ENCODE measurements at regions not wholly inside any gene's neighbourhood (a gene's known extent, or its start where the extent isn't known, plus 50 kb on each side); places are given as distances from the start of the nearest gene placed in this dataset.

DNA sequence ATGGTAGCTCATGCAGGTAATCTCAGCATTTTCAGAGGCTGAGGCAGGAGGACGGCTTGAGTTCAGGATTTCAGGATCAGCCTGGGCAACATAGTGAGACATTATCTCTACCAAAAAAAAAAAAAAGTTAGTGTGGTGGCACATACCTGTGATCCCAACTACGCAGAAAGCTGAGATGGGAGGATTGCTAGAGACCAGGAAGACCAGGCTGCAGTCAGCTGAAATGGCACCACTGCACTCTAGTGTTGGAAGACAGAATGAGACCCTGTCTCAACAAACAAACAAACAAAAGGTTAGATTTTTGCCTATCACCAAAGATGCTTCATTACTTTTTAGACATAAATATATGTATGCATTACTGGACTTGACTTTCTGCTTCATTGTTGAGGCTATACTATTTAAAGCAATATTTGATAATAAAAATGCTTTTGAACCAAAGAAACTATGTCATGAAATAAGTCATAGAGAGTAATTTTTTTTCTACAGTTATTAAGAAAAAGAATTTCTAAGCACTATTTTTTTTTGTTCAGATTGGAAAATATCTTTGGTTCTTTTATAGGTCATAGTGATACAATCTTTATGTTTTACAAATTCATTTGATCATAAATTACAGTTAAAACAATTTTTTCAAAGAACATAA is 1180.1 kb upstream of the ATXN8OS start:
- Histone ChIP-seq H4K91ac (replicated peaks; ENCODE audit: insufficient read length, low read length) (no peak overlapping the region), H3K9me3 (ENCODE audit: insufficient read depth in 2 of 2, low read depth in 1 of 2, low read length in 1 of 2) (peaks cover 0 to 2% of the 10 kb centered on the region in 2 experiments; a peak in 3 of 4 replicates), H3K23ac (ENCODE audit: insufficient read length) (no peak overlapping the region), H2BK5ac (ENCODE audit: low read depth, low read length) (no peak overlapping the region), H3K4me1 (replicated peaks in 1 of 4; ENCODE audit: control insufficient read depth in 3 of 4, insufficient read depth in 4 of 4, low read length in 3 of 4) (no peaks in the 10 kb centered on the region), H3K27ac (ENCODE audit: low read depth, low read length) (no peak overlapping the region), H3K14ac (ENCODE audit: insufficient read length) (no peak overlapping the region), H3K79me1 (ENCODE audit: low read depth, low read length) (no peaks in the 10 kb centered on the region), H4K8ac (ENCODE audit: extremely low read depth, insufficient read depth, low read length) (no peak overlapping the region), H2AFZ (ENCODE audit: low read length) (no peak overlapping the region), H4K5ac (ENCODE audit: insufficient read length, low read depth, low read length) (no peak overlapping the region), H3K36me3 (ENCODE audit: control insufficient read depth in 2 of 4, insufficient read depth in 4 of 4, low read length in 3 of 4) (peaks cover 0 to 2% (median 0%) of the 10 kb centered on the region in 4 experiments; a peak in 1 of 8 replicates), H3K79me2 (ENCODE audit: control insufficient read depth in 1 of 2, insufficient read depth in 2 of 2, low read length in 2 of 2) (no peaks in the 10 kb centered on the region), H3K4me3 (ENCODE audit: extremely low read depth in 1 of 4, insufficient read depth in 2 of 4, low read depth in 3 of 4, low read length in 4 of 4) (no peak overlapping the region), H3K4ac (replicated peaks; ENCODE audit: insufficient read length, low read depth, low read length) (no peak overlapping the region), H3K23me2 (ENCODE audit: low read depth, low read length) (no peaks in the 10 kb centered on the region; the same call in 1 of the 2 replicates), H3K18ac (ENCODE audit: extremely low read depth, low read length) (no peak overlapping the region), H4K20me1 (replicated peaks in 1 of 2; ENCODE audit: control insufficient read depth in 1 of 2, insufficient read depth in 2 of 2, low read length in 2 of 2) (no peaks in the 10 kb centered on the region), H3K27me3 (replicated peaks in 1 of 4; ENCODE audit: control insufficient read depth in 3 of 4, extremely low read depth in 1 of 4, insufficient read depth in 3 of 4, low read length in 3 of 4) (no peaks in the 10 kb centered on the region), H2BK120ac (replicated peaks; ENCODE audit: low read depth, low read length) (no peak overlapping the region), H2BK15ac (ENCODE audit: low read length) (no peak overlapping the region), H3K9ac (replicated peaks in 1 of 4; ENCODE audit: extremely low read depth in 1 of 4, low read depth in 3 of 4, low read length in 3 of 4) (peak overlapping the region in 1 of 4 experiments; percentile 34; a peak in 1 of 7 replicates), H2BK20ac (ENCODE audit: low read length) (no peak overlapping the region), H3K56ac (replicated peaks; ENCODE audit: insufficient read length, low read depth, low read length) (no peak overlapping the region), H2BK12ac (ENCODE audit: low read depth, low read length) (no peak overlapping the region), H3K4me2 (ENCODE audit: insufficient read depth in 1 of 2, low read depth in 2 of 2, low read length in 2 of 2) (no peak overlapping the region), H2AK5ac (ENCODE audit: low read depth, low read length) (no peak overlapping the region)
- ChIA-PET POLR2A (ENCODE audit: partially characterized antibody) (interaction anchor here (0.6 kb wide), 2 partner anchors 438 to 727 kb away, joined by 3 read pairs; no protein-coding TSS in a partner anchor), CTCF (ENCODE audit: partially characterized antibody) (interaction anchor here (0.5 to 2.5 kb wide), 11 partner anchors 11 to 1526 kb away, joined by 3 to 10 read pairs (median 3); no protein-coding TSS in a partner anchor)
- WGBS, 2 experiments (ENCODE audit: extremely low coverage in 1 of 2, insufficient coverage in 1 of 2, insufficient read length in 1 of 2, insufficient replicate concordance in 2 of 2, low coverage in 1 of 2, low lambda C conversion rate in 2 of 2, missing lambda C conversion rate in 1 of 2): 42% methylated on average over 2 of the region's 2 CpGs; no CpG with 5 or more reads in 1 of the 2 experiments
- FAIRE-seq: peak; percentile 89
- DNase-seq (ENCODE audit: low read depth in 1 of 2, low spot score in 2 of 2): peak in 1 of 2 experiments; percentile 43
- no peak for TF ChIP-seq GABPA (IDR thresholded peaks at IDR 0.05; ENCODE audit: borderline replicate concordance, insufficient read depth, low read length)
- no peak for TF ChIP-seq SP4 (IDR thresholded peaks at IDR 0.05; ENCODE audit: low read length)
- TF ChIP-seq CTBP2 (IDR thresholded peaks at IDR 0.05; ENCODE audit: borderline replicate concordance, insufficient read depth, insufficient read length, low read length): no peak
- TF ChIP-seq TBP (IDR thresholded peaks at IDR 0.05; ENCODE audit: low read depth, low read length): no peak
- no peak for TF ChIP-seq RFX5 (IDR thresholded peaks at IDR 0.05; ENCODE audit: borderline replicate concordance, low read depth, low read length)
- TF ChIP-seq EZH2 (IDR thresholded peaks at IDR 0.05; ENCODE audit: low read depth, low read length, severe bottlenecking): no peak
- no peak for TF ChIP-seq RBBP5 (IDR thresholded peaks at IDR 0.05; ENCODE audit: borderline replicate concordance, low read depth, low read length)
- no peak for TF ChIP-seq NANOG (IDR thresholded peaks at IDR 0.05; ENCODE audit: insufficient read depth, low read depth, low read length, poor library complexity, severe bottlenecking)
- TF ChIP-seq HDAC6 (IDR thresholded peaks at IDR 0.05; ENCODE audit: low read depth, low read length): no peak
- 0 out of 2 replicates have a peak, but pooled peaks have one; percentile 8 for TF ChIP-seq POU5F1 (IDR thresholded peaks at IDR 0.05; ENCODE audit: low read depth, low read length)
- TF ChIP-seq BACH1 (IDR thresholded peaks at IDR 0.05; ENCODE audit: low read length): no peak
- no peak for TF ChIP-seq JUN (IDR thresholded peaks at IDR 0.05; ENCODE audit: low read depth, low read length)
- TF ChIP-seq BCL11A (IDR thresholded peaks at IDR 0.05; ENCODE audit: low read depth in 2 of 2, low read length in 2 of 2): no peak
- TF ChIP-seq CREB1 (IDR thresholded peaks at IDR 0.05): no peak

Measured in H1 (cell line).